DMS153 treated with DMSO at 0.1 percent for 48 hours (cell line): ENCODE measurements at regions not wholly inside any gene's neighbourhood (a gene's known extent, or its start where the extent isn't known, plus 50 kb on each side); places are given as distances from the start of the nearest gene placed in this dataset.
"Not testable (repeated sequence)": the region's sequence is repeated elsewhere in the genome, so short reads cannot be mapped to it uniquely, and the experiment has no call there.

Experiments used
- DNase-seq: peaks from one replicate; lab custom pipeline; 2025; ENCODE audit not compliant: unreplicated experiment; lab: John Stamatoyannopoulos, UW

GRCh38 chr2:66109419-66109818, 325.5 kb upstream of the MEIS1 start:
- DNase-seq: no peak

GRCh38 chr2:66105066-66105753, 329.7 kb upstream of the MEIS1 start:
- DNase-seq: no peak

GRCh38 chr2:66103581-66103980, 331.3 kb upstream of the MEIS1 start:
- DNase-seq: no peak

GRCh38 chr2:66101206-66101605, 333.7 kb upstream of the MEIS1 start:
- DNase-seq: no peak

GRCh38 chr2:66095820-66096345, 339.0 kb upstream of the MEIS1 start:
- no peak for DNase-seq

GRCh38 chr2:66094689-66095088, 340.2 kb upstream of the MEIS1 start:
- not testable (repeated sequence) for DNase-seq

- DNase-seq: no peak
Measured at GRCh38 chr2:66093371-66093770, 341.6 kb upstream of the MEIS1 start.

GRCh38 chr2:66084948-66085590, 349.9 kb upstream of the MEIS1 start:
- DNase-seq: no peak

GRCh38 chr2:66082581-66082980, 352.3 kb upstream of the MEIS1 start:
- DNase-seq: no peak

- DNase-seq: no peak
Measured at GRCh38 chr2:66080127-66080526, 354.8 kb upstream of the MEIS1 start.

- DNase-seq: no peak
Measured at GRCh38 chr2:66073172-66073571, 361.8 kb upstream of the MEIS1 start.

- DNase-seq: no peak
Measured at GRCh38 chr2:66070721-66071602, 364.0 kb upstream of the MEIS1 start.

GRCh38 chr2:66069937-66070720, 364.8 kb upstream of the MEIS1 start:
- DNase-seq: no peak

GRCh38 chr2:66066032-66066431, 368.9 kb upstream of the MEIS1 start:
- DNase-seq: no peak

GRCh38 chr2:66059332-66059731, 375.6 kb upstream of the MEIS1 start:
- no peak for DNase-seq

- DNase-seq: no peak
Measured at GRCh38 chr2:66058675-66059074, 376.2 kb upstream of the MEIS1 start.

GRCh38 chr2:66057844-66058243, 377.1 kb upstream of the MEIS1 start:
- no peak for DNase-seq

- DNase-seq: no peak
Measured at GRCh38 chr2:66050392-66050791, 384.5 kb upstream of the MEIS1 start.

GRCh38 chr2:66048667-66049066, 386.3 kb upstream of the MEIS1 start:
- DNase-seq: no peak

GRCh38 chr2:66041902-66042657, 392.8 kb upstream of the MEIS1 start:
- no peak for DNase-seq
